PC-3 (cell line): ENCODE measurements at regions not wholly inside any gene's neighbourhood (a gene's known extent, or its start where the extent isn't known, plus 50 kb on each side); places are given as distances from the start of the nearest gene placed in this dataset.
A peak's percentile ranks its signal among the peaks of the same experiment; 100 is the strongest.

Experiments used
- ATAC-seq: fragments of 200-7000 bp; cut with Tn5 transposase; 2 replicates; pipeline ENCODE4 v1.9.1; 2020; ENCODE audit warnings: mild to moderate bottlenecking, moderate library complexity
- BruUV-seq: library from RNA; stranded (reverse); fragments of 400-500 nt; replicated peaks from 2 replicates; lab custom pipeline; 2021; lab: Mats Ljungman, UMichigan
- CTCF ChIA-PET: fragments of 300-600 bp; sonication (Branson Sonifier 250); formaldehyde crosslinking; loops from one replicate; lab custom pipeline; 2022; ENCODE audit warnings: antibody characterized with exemption; lab: Charles Lee
- POLR2A ChIA-PET: fragments of 300-600 bp; sonication (Branson Sonifier 250); formaldehyde crosslinking; loops from one replicate; lab custom pipeline; 2022; ENCODE audit warnings: antibody characterized with exemption; ENCODE audit not compliant: unreplicated experiment; lab: Charles Lee
- DNase-seq: peaks from one replicate; pipeline ENCODE4 v3.0.0-alpha.2; 2015
- H2AFZ ChIP-seq: fragments of 300-600 bp; sonication (generic); 2 replicates; pipeline ENCODE4 v1.6.0; 2016; ENCODE audit warnings: antibody characterized with exemption, low read length
- H3F3A ChIP-seq: fragments of 300-600 bp; sonication (generic); one replicate; pipeline ENCODE4 v1.6.0; 2017; ENCODE audit warnings: antibody characterized with exemption, low read length, control low read depth, mild to moderate bottlenecking; ENCODE audit not compliant: unreplicated experiment
- H3K27ac ChIP-seq: fragments of 300-600 bp; sonication (generic); 2 replicates; pipeline ENCODE4 v1.5.1; 2016; ENCODE audit warnings: mild to moderate bottlenecking, low read length
- H3K27me3 ChIP-seq: fragments of 300-600 bp; sonication (generic); 2 replicates; pipeline ENCODE4 v1.6.1; 2016; ENCODE audit warnings: low read length, mixed read lengths
- H3K36me3 ChIP-seq: fragments of 300-600 bp; sonication (generic); 2 replicates; pipeline ENCODE4 v1.6.1; 2016; ENCODE audit warnings: low read depth, mixed run types, low read length, mixed read lengths
- H3K4me1 ChIP-seq: fragments of 300-600 bp; sonication (generic); 2 replicates; pipeline ENCODE4 v1.5.1; 2016; ENCODE audit warnings: low read length; ENCODE audit not compliant: insufficient read depth
- H3K4me2 ChIP-seq: fragments of 300-600 bp; sonication (generic); 2 replicates; pipeline ENCODE4 v1.6.0; 2016; ENCODE audit warnings: low read length
- H3K4me3 ChIP-seq: fragments of 300-600 bp; sonication (generic); 2 replicates; pipeline ENCODE4 v1.5.1; 2016; ENCODE audit warnings: mild to moderate bottlenecking, low read length, mixed read lengths
- H3K79me2 ChIP-seq: fragments of 300-600 bp; sonication (generic); 2 replicates; pipeline ENCODE4 v1.6.1; 2017; ENCODE audit warnings: low read length, mixed read lengths
- H3K9ac ChIP-seq: fragments of 300-600 bp; sonication (generic); 2 replicates; pipeline ENCODE4 v1.6.0; 2016; ENCODE audit warnings: mild to moderate bottlenecking, low read length
- H3K9me2 ChIP-seq: fragments of 300-600 bp; sonication (generic); replicated peaks from 2 replicates; pipeline ENCODE4 v1.6.1; 2016; ENCODE audit warnings: mixed run types, low read length, mixed read lengths
- H3K9me3 ChIP-seq: fragments of 300-600 bp; sonication (generic); 2 replicates; pipeline ENCODE4 v1.6.1; 2016; ENCODE audit warnings: low read length, mixed read lengths
- H4K20me1 ChIP-seq: fragments of 300-600 bp; sonication (generic); 2 replicates; pipeline ENCODE4 v1.6.1; 2016; ENCODE audit warnings: low read length, mixed read lengths
- EZH2 ChIP-seq: fragments of 300-600 bp; sonication (generic); IDR thresholded peaks from one replicate; pipeline ENCODE4 v1.6.1; 2017; ENCODE audit warnings: antibody characterized with exemption, mild to moderate bottlenecking, low read length; ENCODE audit not compliant: unreplicated experiment
- EZH2phosphoT487 ChIP-seq: fragments of 300-600 bp; sonication (generic); IDR thresholded peaks from 2 replicates; pipeline ENCODE4 v1.6.1; 2018; ENCODE audit warnings: mild to moderate bottlenecking, antibody characterized with exemption, low read length, borderline replicate concordance
- intact Hi-C: fragments of 100-400 bp; cut with micrococcal nuclease; formaldehyde crosslinking; loops from 2 replicates; pipeline ENCODE4 v1.9.0; 2023
- TF ChIP-seq, protein P1 (sequence below): fragments of 300-600 bp; sonication (generic); conservative IDR thresholded peaks from 2 replicates; pipeline ENCODE4 v1.5.1; 2017; ENCODE audit warnings: antibody characterized with exemption, low read depth, mild to moderate bottlenecking, low read length

DNA sequence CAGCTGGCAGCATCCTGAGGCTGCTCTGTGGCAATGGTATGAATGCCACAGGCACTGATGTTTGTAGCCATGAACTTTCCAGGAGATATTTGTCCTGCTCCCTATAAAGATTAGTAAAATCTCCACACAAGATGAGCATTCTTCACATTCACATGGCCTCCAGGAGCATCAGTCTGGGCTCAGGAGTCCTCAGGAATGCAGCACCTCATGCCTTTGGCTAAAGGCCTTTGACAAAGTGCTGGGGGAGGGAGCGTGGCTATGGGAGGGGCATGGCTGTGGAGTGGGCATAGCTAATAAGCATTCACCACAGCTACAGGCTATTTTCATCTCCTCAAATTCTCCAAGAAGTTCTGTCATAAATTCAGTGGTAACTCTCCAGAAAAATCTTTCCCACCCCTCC lies 90.5 kb upstream of the LY86 start:
- no peak overlapping the region for H3K27ac ChIP-seq
- DNase-seq (no peak), ATAC-seq (no peak)
- H3K36me3 ChIP-seq: no peaks in the 10 kb centered on the region
- H3K79me2 ChIP-seq: no peaks in the 10 kb centered on the region
- ChIA-PET POLR2A (no interaction called here), CTCF (no interaction called here)
- H4K20me1 ChIP-seq: no peaks in the 10 kb centered on the region
- intact Hi-C loops: no loop called here
- no peak overlapping the region for H2AFZ ChIP-seq
- TF ChIP-seq EZH2: no peak
- TF ChIP-seq EZH2phosphoT487: no peak
- TF ChIP-seq, protein P1, sequence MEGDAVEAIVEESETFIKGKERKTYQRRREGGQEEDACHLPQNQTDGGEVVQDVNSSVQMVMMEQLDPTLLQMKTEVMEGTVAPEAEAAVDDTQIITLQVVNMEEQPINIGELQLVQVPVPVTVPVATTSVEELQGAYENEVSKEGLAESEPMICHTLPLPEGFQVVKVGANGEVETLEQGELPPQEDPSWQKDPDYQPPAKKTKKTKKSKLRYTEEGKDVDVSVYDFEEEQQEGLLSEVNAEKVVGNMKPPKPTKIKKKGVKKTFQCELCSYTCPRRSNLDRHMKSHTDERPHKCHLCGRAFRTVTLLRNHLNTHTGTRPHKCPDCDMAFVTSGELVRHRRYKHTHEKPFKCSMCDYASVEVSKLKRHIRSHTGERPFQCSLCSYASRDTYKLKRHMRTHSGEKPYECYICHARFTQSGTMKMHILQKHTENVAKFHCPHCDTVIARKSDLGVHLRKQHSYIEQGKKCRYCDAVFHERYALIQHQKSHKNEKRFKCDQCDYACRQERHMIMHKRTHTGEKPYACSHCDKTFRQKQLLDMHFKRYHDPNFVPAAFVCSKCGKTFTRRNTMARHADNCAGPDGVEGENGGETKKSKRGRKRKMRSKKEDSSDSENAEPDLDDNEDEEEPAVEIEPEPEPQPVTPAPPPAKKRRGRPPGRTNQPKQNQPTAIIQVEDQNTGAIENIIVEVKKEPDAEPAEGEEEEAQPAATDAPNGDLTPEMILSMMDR: no peak
- H3K4me3 ChIP-seq: no peak overlapping the region
- peaks cover 31% of the 10 kb centered on the region for H3K27me3 ChIP-seq
- H3K9me3 ChIP-seq: no peaks in the 10 kb centered on the region
- H3K4me2 ChIP-seq: no peak overlapping the region
- H3K4me1 ChIP-seq: no peaks in the 10 kb centered on the region
- no peaks in the 10 kb centered on the region for H3F3A ChIP-seq
- H3K9me2 ChIP-seq: no peaks in the 10 kb centered on the region
- no TSS peak for BruUV-seq
- H3K9ac ChIP-seq: no peak overlapping the region

DNA sequence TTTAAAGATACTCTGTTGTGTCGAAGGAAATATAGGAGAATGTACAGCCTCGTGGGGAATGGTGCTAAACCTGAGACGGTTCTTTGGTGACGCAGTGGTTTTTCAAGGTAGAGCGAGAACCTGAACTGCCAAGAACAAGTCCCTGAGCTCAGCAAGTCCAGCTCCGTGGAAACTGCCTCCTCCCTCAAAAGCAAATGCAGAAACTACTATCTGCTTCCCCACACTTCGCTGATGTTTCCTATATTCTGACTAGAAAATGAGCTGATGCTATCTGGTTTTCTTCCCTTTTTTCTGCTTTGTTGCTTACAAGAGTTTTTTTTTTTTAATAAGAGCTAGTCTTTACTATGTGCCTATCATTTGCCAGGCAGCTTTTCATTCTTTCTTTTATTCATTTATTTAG lies 85.3 kb upstream of the LY86 start:
- Histone ChIP-seq H3K36me3 (no peaks in the 10 kb centered on the region), H3K27ac (no peak overlapping the region), H3K27me3 (peaks cover 56% of the 10 kb centered on the region), H3K79me2 (no peaks in the 10 kb centered on the region), H3K9ac (no peak overlapping the region), H3K4me3 (no peak overlapping the region), H3K4me2 (no peak overlapping the region), H4K20me1 (no peaks in the 10 kb centered on the region), H3K9me2 (no peaks in the 10 kb centered on the region), H2AFZ (no peak overlapping the region), H3F3A (no peaks in the 10 kb centered on the region), H3K4me1 (no peaks in the 10 kb centered on the region), H3K9me3 (no peaks in the 10 kb centered on the region)
- ChIA-PET POLR2A (no interaction called here), CTCF (no interaction called here)
- intact Hi-C loops: no loop called here
- BruUV-seq: no TSS peak
- TF ChIP-seq EZH2 (no peak), EZH2phosphoT487 (no peak)
- TF ChIP-seq, protein P1: no peak
- ATAC-seq (no peak), DNase-seq (no peak)

DNA sequence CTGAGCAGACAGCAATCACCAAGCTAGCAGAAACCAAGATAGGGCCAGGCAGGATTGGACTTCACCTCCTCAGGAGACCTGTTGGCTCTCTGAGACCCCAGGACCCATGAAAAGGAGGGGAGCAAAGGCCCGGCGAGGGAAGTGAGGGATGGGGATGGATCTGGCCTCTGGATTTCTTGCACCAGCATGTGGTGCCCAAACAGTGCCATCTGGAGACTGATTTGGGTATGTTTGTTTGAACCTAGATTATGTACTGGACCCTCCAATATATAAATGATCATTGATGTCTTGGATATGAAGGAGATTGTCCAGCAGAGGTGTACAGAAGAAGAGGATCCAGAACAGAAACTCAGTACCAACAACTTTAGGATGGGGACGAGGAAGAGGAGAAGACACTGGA lies 83.4 kb upstream of the LY86 start:
- H3F3A ChIP-seq: no peaks in the 10 kb centered on the region
- H2AFZ ChIP-seq: no peak overlapping the region
- H3K9me2 ChIP-seq: no peaks in the 10 kb centered on the region
- H3K9me3 ChIP-seq: peaks cover 3% of the 10 kb centered on the region; the same call in 1 of the 2 replicates
- POLR2A ChIA-PET: no interaction called here
- no TSS peak for BruUV-seq
- TF ChIP-seq, protein P1: 0 out of 2 replicates have a peak, but pooled peaks have one; percentile 14
- TF ChIP-seq EZH2: no peak
- CTCF ChIA-PET: no interaction called here
- H3K27me3 ChIP-seq: peaks cover 51% of the 10 kb centered on the region; the same call in 1 of the 2 replicates
- DNase-seq: no peak
- no peaks in the 10 kb centered on the region for H4K20me1 ChIP-seq
- intact Hi-C loops: no loop called here
- no peak overlapping the region for H3K9ac ChIP-seq
- no peak overlapping the region for H3K4me3 ChIP-seq
- ATAC-seq: no peak
- no peak overlapping the region for H3K4me2 ChIP-seq
- no peak overlapping the region for H3K27ac ChIP-seq
- no peaks in the 10 kb centered on the region for H3K36me3 ChIP-seq
- no peaks in the 10 kb centered on the region for H3K79me2 ChIP-seq
- no peaks in the 10 kb centered on the region for H3K4me1 ChIP-seq
